ENCODE measurements at regions not wholly inside any gene's neighbourhood (a gene's known extent, or its start where the extent isn't known, plus 50 kb on each side); places are given as distances from the start of the nearest gene placed in this dataset.
"Not testable (repeated sequence)": the region's sequence is repeated elsewhere in the genome, so short reads cannot be mapped to it uniquely, and the experiment has no call there.

GRCh38 chr3:75886971-75887526 lies 101.7 kb upstream of the ZNF717 start:
- Histone ChIP-seq H3K4me1 (no peaks in the 10 kb centered on the region), H3K4me3 (no peak overlapping the region), H3K36me3 (no peaks in the 10 kb centered on the region), H3K27ac (no peak overlapping the region), H3K27me3 (no peaks in the 10 kb centered on the region), H3K9me3 (no peaks in the 10 kb centered on the region)
- TF ChIP-seq POLR2A (IDR thresholded peaks at IDR 0.05) (no peak), CTCF (IDR thresholded peaks at IDR 0.05) (no peak)
- intact Hi-C loops (cut with DNase I) = loop anchor here in 1 of 10 donors (10.0 kb wide), 1 partner anchor 58 kb away; no protein-coding TSS in a partner anchor
- ATAC-seq (no peak), DNase-seq (no peak)
- WGBS, 4 donors = 13 to 38% (median 24%) methylated on average over 2 of the region's 2 CpGs

DNA sequence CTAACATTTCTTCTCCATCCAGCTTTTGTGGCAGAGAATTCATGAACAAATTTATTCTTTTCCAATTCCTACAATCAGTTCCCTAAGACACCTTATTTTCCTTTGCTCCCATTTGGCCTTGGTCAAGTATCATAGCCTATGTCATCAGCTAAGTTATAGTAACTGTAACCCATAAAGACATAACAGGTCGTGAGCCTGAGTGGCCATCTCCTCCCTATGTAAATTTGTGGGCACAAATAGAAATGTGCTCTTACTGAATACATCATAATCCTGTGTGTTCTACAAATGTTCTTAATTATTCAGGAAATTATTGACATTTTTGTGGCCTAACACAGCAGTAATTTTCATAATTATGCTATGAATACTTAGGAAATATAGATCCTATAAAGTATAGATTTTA lies 108.9 kb upstream of the ZNF717 start:
- TF ChIP-seq CTCF (IDR thresholded peaks at IDR 0.05) (no peak), POLR2A (IDR thresholded peaks at IDR 0.05) (no peak)
- Histone ChIP-seq H3K4me1 (no peaks in the 10 kb centered on the region), H3K9me3 (no peaks in the 10 kb centered on the region), H3K27ac (no peak overlapping the region), H3K27me3 (no peaks in the 10 kb centered on the region), H3K36me3 (no peaks in the 10 kb centered on the region), H3K4me3 (no peak overlapping the region)
- intact Hi-C loops (cut with DNase I) = no loop called here
- ATAC-seq = no peak
- DNase-seq = no peak
- 37 to 50% (median 44%) methylated on average over 1 of the region's 1 CpG for WGBS, 4 donors

GRCh38 chr3:75896265-75896664 lies 110.9 kb upstream of the ZNF717 start:
- Histone ChIP-seq H3K27ac (no peak overlapping the region), H3K27me3 (no peaks in the 10 kb centered on the region), H3K36me3 (no peaks in the 10 kb centered on the region), H3K4me3 (no peak overlapping the region), H3K4me1 (no peaks in the 10 kb centered on the region), H3K9me3 (no peaks in the 10 kb centered on the region)
- no peak for ATAC-seq
- intact Hi-C loops (cut with DNase I) = no loop called here
- TF ChIP-seq POLR2A (IDR thresholded peaks at IDR 0.05) = no peak
- no peak for TF ChIP-seq CTCF (IDR thresholded peaks at IDR 0.05)
- 79 to 89% (median 86%) methylated on average over 4 of the region's 4 CpGs for whole genome bisulfite sequencing, 4 donors
- DNase-seq = no peak

- ATAC-seq; H3K27ac ChIP-seq; H3K4me1 ChIP-seq; H3K36me3 ChIP-seq; H3K4me3 ChIP-seq; H3K9me3 ChIP-seq; intact Hi-C loops (cut with DNase I); DNase-seq: not testable (repeated sequence)
- peaks cover 0 to 10% (median 5%) of the 10 kb centered on the region in 9 donors for H3K27me3 ChIP-seq
- 72 to 80% (median 77%) methylated on average over 4 of the region's 4 CpGs for WGBS, 4 donors
Measured at GRCh38 chr3:75901446-75901845, 116.1 kb upstream of the ZNF717 start.

- H3K27me3 ChIP-seq = peaks cover 0 to 20% (median 10%) of the 10 kb centered on the region in 9 donors
- TF ChIP-seq POLR2A (IDR thresholded peaks at IDR 0.05) (no peak), CTCF (IDR thresholded peaks at IDR 0.05) (no peak)
- H3K9me3 ChIP-seq = no peaks in the 10 kb centered on the region
- 1 to 2% (median 1%) methylated on average over 26 to 37 of the region's 37 CpGs for WGBS, 4 donors
- peaks cover 0 to 5% (median 0%) of the 10 kb centered on the region in 12 donors for H3K4me1 ChIP-seq
- ATAC-seq (no peak), DNase-seq (no peak)
- H3K4me3 ChIP-seq = no peak overlapping the region
- H3K27ac ChIP-seq = no peak overlapping the region
- intact Hi-C loops (cut with DNase I) = no loop called here
- H3K36me3 ChIP-seq = no peaks in the 10 kb centered on the region
Measured at GRCh38 chr3:75906555-75907112, 121.3 kb upstream of the ZNF717 start.
